CD14-positive monocyte (primary cell): ENCODE measurements at regions not wholly inside any gene's neighbourhood (a gene's known extent, or its start where the extent isn't known, plus 50 kb on each side); places are given as distances from the start of the nearest gene placed in this dataset.

Experiments
- DNase-seq, 3 donors: peaks; one replicate each; pipeline ENCODE4 v3.0.0-alpha.2; 2011 to 2022
- H2AFZ ChIP-seq: 2 replicates; pipeline ENCODE4 v1.6.0; 2012; ENCODE audit warnings: mild to moderate bottlenecking, low read depth, low read length, inconsistent platforms; ENCODE audit not compliant: insufficient read depth, poor library complexity, severe bottlenecking
- H3K27ac ChIP-seq, 2 donors: 1 replicate in 1 of 2; 2 replicates in 1 of 2; pipeline ENCODE4 v1.5.1; 2012 to 2013; ENCODE audit warnings: low read length in 2 of 2, control low read depth in 1 of 2, inconsistent platforms in 1 of 2, low read depth in 1 of 2, mild to moderate bottlenecking in 1 of 2
- H3K27me3 ChIP-seq, 2 donors: one replicate each; pipeline versions ENCODE4 v1.6.0 to v1.6.1; 2011 to 2013; ENCODE audit warnings: low read length in 2 of 2; ENCODE audit not compliant: control insufficient read depth in 2 of 2, insufficient read depth in 2 of 2
- H3K36me3 ChIP-seq, 2 donors: replicated peaks in 1 of 2; 1 replicate in 1 of 2; 2 replicates in 1 of 2; pipeline versions ENCODE4 v1.5.1 to v1.6.1; 2012 to 2013; ENCODE audit warnings: low read length in 2 of 2, control low read depth in 1 of 2, inconsistent platforms in 1 of 2, mild to moderate bottlenecking in 1 of 2; ENCODE audit not compliant: insufficient read depth in 2 of 2, control insufficient read depth in 1 of 2
- H3K4me1 ChIP-seq, 2 donors: 1 replicate in 1 of 2; 2 replicates in 1 of 2; pipeline versions ENCODE4 v1.5.1 to v1.6.1; 2012 to 2013; ENCODE audit warnings: low read length in 2 of 2, control low read depth in 1 of 2, inconsistent platforms in 1 of 2, mild to moderate bottlenecking in 1 of 2, moderate library complexity in 1 of 2; ENCODE audit not compliant: insufficient read depth in 2 of 2, control insufficient read depth in 1 of 2
- H3K4me2 ChIP-seq: replicated peaks from 2 replicates; pipeline ENCODE3; 2012; ENCODE audit warnings: low read length, moderate library complexity, mild to moderate bottlenecking; ENCODE audit not compliant: poor library complexity, severe bottlenecking; ENCODE audit errors: extremely low read depth
- H3K4me3 ChIP-seq, 3 experiments: fragments of 200-600 bp in 1 of 3; sonication (generic) in 1 of 3; replicated peaks in 1 of 3; 1 replicate in 2 of 3; 2 replicates in 1 of 3; pipeline ENCODE4 v1.5.1; 2011 to 2013; ENCODE audit warnings: low read length in 3 of 3, mild to moderate bottlenecking in 3 of 3, control low read depth in 2 of 3, low read depth in 2 of 3, inconsistent platforms in 1 of 3, moderate library complexity in 1 of 3
- H3K79me2 ChIP-seq: 2 replicates; pipeline ENCODE4 v1.6.0; 2012; ENCODE audit warnings: mild to moderate bottlenecking, control low read depth, inconsistent platforms, low read length, moderate library complexity; ENCODE audit not compliant: insufficient read depth
- H3K9ac ChIP-seq: 2 replicates; pipeline ENCODE4 v1.6.0; 2017; ENCODE audit warnings: low read length, mild to moderate bottlenecking; ENCODE audit not compliant: insufficient read depth, poor library complexity, severe bottlenecking
- H3K9me3 ChIP-seq, 2 donors: replicated peaks in 1 of 2; 1 replicate in 1 of 2; 2 replicates in 1 of 2; pipeline versions ENCODE4 v1.5.1 to v1.6.1; 2012 to 2013; ENCODE audit warnings: low read length in 2 of 2, control low read depth in 1 of 2; ENCODE audit not compliant: control insufficient read depth in 1 of 2, insufficient read depth in 1 of 2
- H4K20me1 ChIP-seq: 2 replicates; pipeline ENCODE4 v1.6.0; 2012; ENCODE audit warnings: mild to moderate bottlenecking, low read length, control low read depth, moderate library complexity; ENCODE audit not compliant: insufficient read depth
- H3K27ac Mint-ChIP-seq, 7 donors: one replicate each; pipeline ENCODE4 v1.8.0; 2020; ENCODE audit warnings: mild to moderate bottlenecking in 7 of 7, mixed read lengths in 7 of 7, moderate library complexity in 6 of 7, inconsistent platforms in 2 of 7
- H3K27me3 Mint-ChIP-seq, 3 donors: one replicate each; pipeline ENCODE4 v1.8.0; 2021 to 2022; ENCODE audit warnings: low read depth in 3 of 3, mild to moderate bottlenecking in 3 of 3, mixed read lengths in 3 of 3, moderate library complexity in 3 of 3, inconsistent platforms in 1 of 3
- H3K36me3 Mint-ChIP-seq, 2 donors: one replicate each; pipeline ENCODE4 v1.8.0; 2020; ENCODE audit warnings: mixed read lengths in 2 of 2, inconsistent platforms in 1 of 2, mild to moderate bottlenecking in 1 of 2
- H3K4me1 Mint-ChIP-seq: one replicate; pipeline ENCODE4 v1.8.0; 2020; ENCODE audit warnings: mild to moderate bottlenecking, mixed read lengths
- H3K4me3 Mint-ChIP-seq, 2 donors: one replicate each; pipeline ENCODE4 v1.8.0; 2020; ENCODE audit warnings: mild to moderate bottlenecking in 2 of 2, mixed read lengths in 2 of 2, moderate library complexity in 1 of 2
- H3K9me3 Mint-ChIP-seq, 7 donors: one replicate each; pipeline ENCODE4 v1.8.0; 2020 to 2022; ENCODE audit warnings: mixed read lengths in 7 of 7, mild to moderate bottlenecking in 6 of 7, moderate library complexity in 6 of 7, inconsistent platforms in 2 of 7
- WGBS: methylation state at CpG from one replicate; pipeline ENCODE4 v1.1.5; 2013; ENCODE audit warnings: missing lambda C conversion rate; ENCODE audit not compliant: insufficient coverage; 5-methylcytosine and 5-hydroxymethylcytosine counted together
- intact Hi-C, 2 donors: fragments of 100-400 bp; cut with micrococcal nuclease; formaldehyde crosslinking; loops; one replicate each; pipeline versions ENCODE4 v1.15.0 to v1.15.1; 2023
- TF ChIP-seq, protein P1 (sequence below): fragments of 200-600 bp; IDR thresholded peaks from one replicate; pipeline ENCODE4 v1.8.0; 2022; ENCODE audit warnings: antibody characterized with exemption, mild to moderate bottlenecking

GRCh38 chr2:51251356-51251755 is 219.4 kb upstream of the NRXN1 start:
- Histone ChIP-seq H3K4me1 (no peaks in the 10 kb centered on the region), H3K9ac (no peak overlapping the region), H3K79me2 (no peaks in the 10 kb centered on the region), H3K9me3 (peaks cover 6 to 13% of the 10 kb centered on the region in 2 donors), H3K4me2 (no peak overlapping the region), H3K27ac (no peak overlapping the region), H2AFZ (no peak overlapping the region), H3K36me3 (no peaks in the 10 kb centered on the region), H3K4me3 (no peak overlapping the region), H3K27me3 (no peaks in the 10 kb centered on the region), H4K20me1 (no peaks in the 10 kb centered on the region)
- Mint-ChIP-seq H3K4me1 (no peaks in the 10 kb centered on the region), H3K9me3 (peaks cover 0 to 11% (median 5%) of the 10 kb centered on the region in 7 donors), H3K27me3 (peaks cover 0 to 1% (median 0%) of the 10 kb centered on the region in 3 donors), H3K27ac (no peak overlapping the region), H3K36me3 (no peaks in the 10 kb centered on the region), H3K4me3 (no peak overlapping the region)
- intact Hi-C loops = no loop called here
- TF ChIP-seq, protein P1, sequence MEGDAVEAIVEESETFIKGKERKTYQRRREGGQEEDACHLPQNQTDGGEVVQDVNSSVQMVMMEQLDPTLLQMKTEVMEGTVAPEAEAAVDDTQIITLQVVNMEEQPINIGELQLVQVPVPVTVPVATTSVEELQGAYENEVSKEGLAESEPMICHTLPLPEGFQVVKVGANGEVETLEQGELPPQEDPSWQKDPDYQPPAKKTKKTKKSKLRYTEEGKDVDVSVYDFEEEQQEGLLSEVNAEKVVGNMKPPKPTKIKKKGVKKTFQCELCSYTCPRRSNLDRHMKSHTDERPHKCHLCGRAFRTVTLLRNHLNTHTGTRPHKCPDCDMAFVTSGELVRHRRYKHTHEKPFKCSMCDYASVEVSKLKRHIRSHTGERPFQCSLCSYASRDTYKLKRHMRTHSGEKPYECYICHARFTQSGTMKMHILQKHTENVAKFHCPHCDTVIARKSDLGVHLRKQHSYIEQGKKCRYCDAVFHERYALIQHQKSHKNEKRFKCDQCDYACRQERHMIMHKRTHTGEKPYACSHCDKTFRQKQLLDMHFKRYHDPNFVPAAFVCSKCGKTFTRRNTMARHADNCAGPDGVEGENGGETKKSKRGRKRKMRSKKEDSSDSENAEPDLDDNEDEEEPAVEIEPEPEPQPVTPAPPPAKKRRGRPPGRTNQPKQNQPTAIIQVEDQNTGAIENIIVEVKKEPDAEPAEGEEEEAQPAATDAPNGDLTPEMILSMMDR = no peak
- WGBS = 83% methylated on average over 1 of the region's 2 CpGs
- no peak for DNase-seq

DNA sequence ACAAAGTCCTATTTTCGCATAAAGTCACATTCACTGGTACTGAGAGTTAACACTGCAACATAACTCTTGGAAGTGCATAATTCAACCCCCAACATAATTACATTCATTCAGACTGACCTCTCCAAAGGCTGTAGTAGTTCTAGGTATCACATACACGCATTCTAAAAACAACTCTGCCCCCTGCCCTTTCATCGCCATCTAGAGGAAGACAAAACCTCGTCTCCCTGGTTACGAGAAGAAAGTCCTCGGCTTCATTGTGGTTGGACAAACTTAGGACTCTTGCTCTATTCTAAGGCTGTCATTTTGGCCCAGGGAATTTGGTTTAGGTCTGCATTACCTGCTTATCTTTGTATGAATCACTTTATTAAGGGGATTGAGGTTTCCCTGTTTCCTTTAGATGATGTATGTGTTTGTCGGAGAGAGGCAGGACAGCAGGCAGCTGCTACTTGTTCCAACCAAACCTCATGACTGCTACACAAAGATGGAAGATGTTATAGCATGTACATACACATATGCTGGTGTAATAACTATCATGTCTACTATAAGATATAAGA is 215.4 kb upstream of the NRXN1 start:
- H3K27ac ChIP-seq = no peak overlapping the region
- H3K9ac ChIP-seq = no peak overlapping the region
- Mint-ChIP-seq H3K4me3 (no peak overlapping the region), H3K9me3 (peaks cover 0 to 10% (median 3%) of the 10 kb centered on the region in 7 donors), H3K4me1 (no peaks in the 10 kb centered on the region), H3K36me3 (no peaks in the 10 kb centered on the region), H3K27me3 (peaks cover 0 to 1% (median 0%) of the 10 kb centered on the region in 3 donors), H3K27ac (no peak overlapping the region)
- no peaks in the 10 kb centered on the region for H3K36me3 ChIP-seq
- no peak overlapping the region for H2AFZ ChIP-seq
- no peaks in the 10 kb centered on the region for H3K79me2 ChIP-seq
- H3K4me2 ChIP-seq = no peak overlapping the region
- TF ChIP-seq, protein P1 = no peak
- no peaks in the 10 kb centered on the region for H4K20me1 ChIP-seq
- H3K4me3 ChIP-seq = no peak overlapping the region
- no peaks in the 10 kb centered on the region for H3K4me1 ChIP-seq
- H3K27me3 ChIP-seq = no peaks in the 10 kb centered on the region
- intact Hi-C loops = no loop called here
- no peak for DNase-seq
- WGBS = 100% methylated on average over 1 of the region's 7 CpGs
- peaks cover 6 to 13% of the 10 kb centered on the region in 2 donors for H3K9me3 ChIP-seq
